Ectodermal cell (in vitro differentiated cells): ENCODE measurements at regions not wholly inside any gene's neighbourhood (a gene's known extent, or its start where the extent isn't known, plus 50 kb on each side); places are given as distances from the start of the nearest gene placed in this dataset.
A peak's percentile ranks its signal among the peaks of the same experiment; 100 is the strongest.
"Not testable (repeated sequence)": the region's sequence is repeated elsewhere in the genome, so short reads cannot be mapped to it uniquely, and the experiment has no call there.

Experiments used
- H3K27ac ChIP-seq: 2 replicates; pipeline ENCODE4 v1.7.0; 2013; ENCODE audit warnings: mild to moderate bottlenecking, low read depth, low read length; ENCODE audit not compliant: insufficient read depth, poor library complexity, severe bottlenecking
- H3K27me3 ChIP-seq: 2 replicates; pipeline ENCODE4 v1.7.0; 2013; ENCODE audit warnings: mild to moderate bottlenecking, low read length; ENCODE audit not compliant: insufficient read depth, control insufficient read depth, poor library complexity, severe bottlenecking
- H3K36me3 ChIP-seq: one replicate; pipeline ENCODE4 v1.7.0; 2013; ENCODE audit warnings: low read length; ENCODE audit not compliant: control insufficient read depth, insufficient read depth
- H3K4me1 ChIP-seq: one replicate; pipeline ENCODE4 v1.7.0; 2013; ENCODE audit warnings: low read length; ENCODE audit not compliant: control insufficient read depth, insufficient read depth
- H3K4me3 ChIP-seq: 2 replicates; pipeline ENCODE4 v1.7.0; 2013; ENCODE audit warnings: low read depth, low read length, control low read depth; ENCODE audit not compliant: insufficient read depth
- H3K9me3 ChIP-seq: 2 replicates; pipeline ENCODE4 v1.7.0; 2013; ENCODE audit warnings: mild to moderate bottlenecking, low read length, moderate library complexity; ENCODE audit not compliant: control insufficient read depth
- WGBS, 2 experiments: methylation state at CpG; one replicate each; pipeline ENCODE4 v1.1.7; 2013; ENCODE audit warnings: missing lambda C conversion rate in 2 of 2; 5-methylcytosine and 5-hydroxymethylcytosine counted together

DNA sequence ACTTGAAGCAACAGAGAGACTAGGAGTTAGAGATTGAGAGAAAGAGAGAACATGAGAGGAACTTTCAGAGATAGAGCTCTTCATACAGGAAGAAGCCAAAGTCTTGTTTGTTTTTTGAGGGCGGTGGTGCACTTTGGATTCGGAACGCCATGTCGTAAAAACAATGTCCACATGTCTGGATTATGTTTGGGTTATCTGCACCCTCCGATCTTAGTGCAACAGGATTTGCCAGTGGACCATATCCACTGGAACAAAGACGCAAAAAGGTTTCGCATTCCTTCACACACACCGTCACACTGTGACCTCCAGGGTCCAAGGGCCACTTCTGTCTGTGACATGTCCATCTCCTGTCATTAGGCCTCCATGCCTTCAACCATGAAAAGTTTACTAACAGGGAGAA, 141.8 kb upstream of the ATP11B start:
- no peak overlapping the region for H3K27ac ChIP-seq
- H3K27me3 ChIP-seq, result no peaks in the 10 kb centered on the region
- no peaks in the 10 kb centered on the region for H3K9me3 ChIP-seq
- no peak overlapping the region for H3K4me3 ChIP-seq
- no peaks in the 10 kb centered on the region for H3K36me3 ChIP-seq
- 94 to 96% methylated on average over 8 of the region's 8 CpGs for WGBS, 2 experiments
- no peaks in the 10 kb centered on the region for H3K4me1 ChIP-seq

DNA sequence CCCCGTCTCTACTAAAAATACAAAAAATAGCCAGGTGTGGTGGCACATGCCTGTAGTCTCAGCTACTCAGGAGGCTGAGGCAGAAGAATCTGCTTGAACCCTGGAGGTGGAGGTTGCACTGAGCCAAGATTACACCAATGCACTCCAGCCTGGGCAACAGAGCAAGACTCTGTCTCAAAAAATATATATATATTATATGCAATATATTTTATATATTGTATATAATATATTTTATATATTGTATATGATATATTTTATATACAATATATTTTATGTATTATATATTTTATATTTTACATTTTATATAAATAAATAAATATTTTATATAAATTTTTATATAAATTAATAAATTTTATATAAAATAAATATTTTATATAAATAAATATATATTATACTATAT, 140.2 kb upstream of the ATP11B start:
- not testable (repeated sequence) for H3K36me3 ChIP-seq, H3K4me3 ChIP-seq, H3K9me3 ChIP-seq, H3K27ac ChIP-seq, H3K27me3 ChIP-seq, H3K4me1 ChIP-seq
- WGBS, 2 experiments, result 92 to 100% methylated on average over 1 of the region's 1 CpG

DNA sequence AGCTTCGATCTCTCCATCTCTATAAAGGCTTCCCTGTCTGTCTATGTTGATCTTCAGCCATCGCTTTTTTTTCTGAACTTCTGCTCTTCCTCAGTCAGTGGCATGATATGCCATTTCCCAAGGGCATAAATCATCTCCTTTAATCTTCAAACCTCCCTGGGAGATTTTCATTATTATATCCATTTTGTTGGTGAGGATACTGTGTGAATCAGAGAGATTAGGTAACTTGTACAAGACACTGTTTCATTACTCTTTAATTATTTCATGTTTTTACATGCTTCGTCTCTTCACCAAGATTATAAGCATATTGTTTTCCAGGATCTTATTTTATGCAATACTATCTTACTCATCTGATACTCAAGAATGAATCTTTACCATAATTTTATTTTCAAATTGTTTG, 124.8 kb upstream of the ATP11B start:
- H3K36me3 ChIP-seq, result no peaks in the 10 kb centered on the region
- no peak overlapping the region for H3K27ac ChIP-seq
- H3K27me3 ChIP-seq, result no peaks in the 10 kb centered on the region
- WGBS, 2 experiments, result 90 to 95% methylated on average over 3 of the region's 3 CpGs
- no peak overlapping the region for H3K4me3 ChIP-seq
- no peaks in the 10 kb centered on the region for H3K4me1 ChIP-seq
- no peaks in the 10 kb centered on the region for H3K9me3 ChIP-seq

DNA sequence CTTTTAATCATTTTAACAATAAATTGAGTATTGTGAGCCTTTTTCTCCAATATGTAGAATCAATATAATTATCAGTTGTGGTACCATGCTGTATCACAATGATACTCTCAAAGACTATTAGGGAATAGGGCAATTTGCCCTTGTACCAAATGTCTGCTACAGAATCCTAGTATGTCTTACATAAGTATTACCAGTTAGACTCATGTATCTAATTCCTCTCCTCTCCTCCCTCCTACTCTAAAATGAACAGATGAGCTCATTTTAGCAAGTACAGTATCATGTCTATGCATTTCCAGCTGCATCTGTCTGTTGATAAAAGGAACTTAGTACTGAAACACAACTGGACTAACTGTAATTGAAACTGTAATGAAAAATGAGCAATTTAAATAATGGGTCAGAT, 124.3 kb upstream of the ATP11B start:
- H3K27me3 ChIP-seq, result no peaks in the 10 kb centered on the region
- H3K9me3 ChIP-seq, result no peaks in the 10 kb centered on the region
- H3K4me1 ChIP-seq, result no peaks in the 10 kb centered on the region
- no peaks in the 10 kb centered on the region for H3K36me3 ChIP-seq
- no peak overlapping the region for H3K27ac ChIP-seq
- no peak overlapping the region for H3K4me3 ChIP-seq

DNA sequence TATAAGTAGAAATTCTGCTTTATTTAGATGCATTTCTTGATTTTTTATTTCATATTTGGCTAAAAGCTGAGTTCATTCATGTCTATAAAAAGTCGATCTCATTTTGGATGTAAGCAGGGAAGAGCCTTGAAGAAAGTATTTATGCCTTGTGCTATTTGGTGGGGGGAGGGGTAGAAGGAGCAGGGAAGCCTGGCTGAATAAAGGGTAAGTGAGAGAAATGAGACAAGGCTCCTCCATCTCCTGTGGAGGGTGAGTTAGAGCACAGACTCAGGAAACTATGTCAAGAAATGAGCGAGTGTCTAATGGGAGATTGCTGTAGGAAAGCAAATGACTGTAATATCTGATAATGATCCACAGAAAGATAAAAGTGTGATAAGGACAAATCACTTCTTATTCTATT, 121.8 kb upstream of the ATP11B start:
- Histone ChIP-seq H3K4me1 (no peaks in the 10 kb centered on the region), H3K36me3 (no peaks in the 10 kb centered on the region), H3K27me3 (no peaks in the 10 kb centered on the region), H3K27ac (no peak overlapping the region), H3K4me3 (no peak overlapping the region), H3K9me3 (no peaks in the 10 kb centered on the region)
- WGBS, 2 experiments, result 73 to 91% methylated on average over 2 of the region's 2 CpGs

DNA sequence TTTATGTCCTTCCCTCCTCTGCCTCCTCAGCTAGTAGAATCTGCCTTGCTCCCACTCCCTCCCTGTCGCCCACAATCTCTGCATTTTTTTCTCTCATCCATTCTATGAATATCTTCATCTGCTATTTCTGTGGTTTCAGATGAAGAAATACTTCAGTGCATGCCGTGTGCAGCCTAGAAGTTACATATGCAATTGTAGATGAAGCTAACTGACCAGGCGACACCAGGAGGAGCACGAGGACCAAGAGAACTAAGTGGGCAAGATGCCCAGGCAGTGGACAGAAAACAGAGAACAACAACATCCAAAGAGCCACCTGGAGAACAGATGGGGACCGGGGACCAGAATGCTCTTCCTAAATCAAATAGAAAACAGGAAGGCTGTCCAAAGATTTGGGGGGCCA, 121.4 kb upstream of the ATP11B start:
- Histone ChIP-seq H3K4me1 (no peaks in the 10 kb centered on the region), H3K4me3 (no peak overlapping the region), H3K27me3 (no peaks in the 10 kb centered on the region), H3K9me3 (no peaks in the 10 kb centered on the region), H3K27ac (no peak overlapping the region), H3K36me3 (no peaks in the 10 kb centered on the region)
- 82 to 93% methylated on average over 5 of the region's 5 CpGs for WGBS, 2 experiments

DNA sequence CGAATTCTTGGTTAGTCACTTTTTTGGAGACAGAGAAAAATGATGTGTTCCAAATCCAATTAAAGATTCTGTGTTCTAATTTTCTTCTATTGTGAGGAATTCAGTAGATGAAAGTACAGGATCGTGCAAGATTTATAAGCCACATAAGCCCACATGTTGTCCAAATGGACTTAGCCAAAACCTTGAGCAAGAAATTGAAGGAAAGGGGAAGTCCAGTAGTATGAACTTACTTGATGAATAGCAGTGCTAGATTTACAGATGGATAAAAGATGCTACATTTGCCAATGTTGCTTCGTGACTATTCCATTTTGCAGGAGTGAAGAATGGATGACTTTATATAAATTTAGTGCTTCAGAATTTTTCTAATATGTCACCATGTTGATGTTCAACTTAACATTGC, 120.0 kb upstream of the ATP11B start:
- Histone ChIP-seq H3K4me3 (no peak overlapping the region), H3K36me3 (no peaks in the 10 kb centered on the region), H3K9me3 (no peaks in the 10 kb centered on the region), H3K27me3 (no peaks in the 10 kb centered on the region), H3K4me1 (no peaks in the 10 kb centered on the region), H3K27ac (no peak overlapping the region)
- WGBS, 2 experiments, result 91 to 96% methylated on average over 3 of the region's 3 CpGs

DNA sequence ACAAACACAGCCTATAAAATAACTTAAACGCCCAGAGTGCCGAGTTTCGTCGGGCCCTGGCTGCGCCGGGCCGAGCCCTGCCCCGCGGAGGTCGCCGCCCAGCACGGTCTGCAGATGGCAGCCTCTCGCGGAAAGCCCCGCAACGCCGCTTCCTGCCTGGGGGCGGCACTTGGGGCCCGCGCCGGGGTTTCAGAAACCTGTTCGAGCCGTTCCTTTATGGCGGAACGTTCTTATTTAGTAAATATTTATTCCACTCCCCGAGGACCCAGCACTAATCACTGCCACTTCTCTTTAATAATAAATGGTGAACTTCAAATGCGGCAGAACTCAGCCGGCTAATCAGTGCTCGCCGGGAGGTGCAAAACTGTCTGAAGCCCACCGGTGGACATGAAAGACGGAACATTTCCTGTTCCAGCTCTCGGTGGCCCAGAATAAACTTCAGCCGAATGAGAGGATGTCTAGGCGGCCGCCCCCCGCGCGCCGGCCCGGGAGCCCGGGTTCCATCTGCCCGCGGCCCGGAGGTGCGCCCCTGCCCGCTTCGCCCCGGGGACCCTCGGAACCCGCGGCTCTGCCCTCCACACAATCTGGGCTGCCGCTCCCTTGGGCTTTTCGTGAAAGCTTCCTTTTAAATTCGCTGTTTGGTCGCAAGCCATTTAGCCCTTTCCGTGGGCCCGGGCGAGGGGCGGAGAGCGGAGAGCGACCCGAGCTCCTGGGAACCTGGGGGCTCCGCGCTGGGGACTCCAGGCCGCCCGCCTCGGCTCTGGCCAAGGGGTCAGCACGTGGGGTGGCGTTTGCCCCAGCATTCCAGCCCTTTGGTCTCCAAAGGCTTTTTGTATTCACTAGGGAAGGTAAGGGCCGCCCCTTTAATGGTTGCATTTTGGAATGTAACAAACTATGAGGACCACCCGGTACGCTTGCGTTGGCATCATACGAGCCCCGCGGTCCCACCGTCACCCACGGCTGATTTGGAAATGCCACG, 110.8 kb upstream of the ATP11B start:
- H3K4me3 ChIP-seq, result peak overlapping the region; percentile 32
- H3K27me3 ChIP-seq, result no peaks in the 10 kb centered on the region
- peaks cover 4% of the 10 kb centered on the region for H3K4me1 ChIP-seq
- no peak overlapping the region for H3K27ac ChIP-seq
- 2% methylated on average over 75 to 80 of the region's 80 CpGs for whole genome bisulfite sequencing, 2 experiments
- no peaks in the 10 kb centered on the region for H3K36me3 ChIP-seq
- no peaks in the 10 kb centered on the region for H3K9me3 ChIP-seq

DNA sequence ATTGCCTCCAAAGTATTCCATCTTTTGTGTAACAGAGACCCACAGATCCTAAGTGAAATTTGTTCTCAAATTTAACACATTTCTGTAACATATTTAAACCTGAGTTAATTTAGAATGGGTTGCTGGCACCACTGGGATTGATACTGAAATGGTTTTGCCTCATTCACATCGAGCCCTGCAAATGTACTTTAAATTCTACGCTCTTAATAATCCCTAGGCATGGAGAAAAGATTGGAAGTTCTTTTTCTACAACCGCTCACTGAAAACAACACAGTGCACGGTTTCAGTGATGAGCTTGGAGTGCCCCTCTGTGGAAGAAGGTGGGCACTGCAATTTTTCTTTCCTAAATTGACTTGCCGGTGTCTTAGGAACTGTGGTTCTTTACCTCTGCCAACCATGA, 109.9 kb upstream of the ATP11B start:
- no peak overlapping the region for H3K27ac ChIP-seq
- 9 to 11% methylated on average over 5 of the region's 5 CpGs for WGBS, 2 experiments
- H3K27me3 ChIP-seq, result no peaks in the 10 kb centered on the region
- H3K36me3 ChIP-seq, result no peaks in the 10 kb centered on the region
- H3K9me3 ChIP-seq, result no peaks in the 10 kb centered on the region
- H3K4me1 ChIP-seq, result peaks cover 4% of the 10 kb centered on the region
- no peak overlapping the region for H3K4me3 ChIP-seq

DNA sequence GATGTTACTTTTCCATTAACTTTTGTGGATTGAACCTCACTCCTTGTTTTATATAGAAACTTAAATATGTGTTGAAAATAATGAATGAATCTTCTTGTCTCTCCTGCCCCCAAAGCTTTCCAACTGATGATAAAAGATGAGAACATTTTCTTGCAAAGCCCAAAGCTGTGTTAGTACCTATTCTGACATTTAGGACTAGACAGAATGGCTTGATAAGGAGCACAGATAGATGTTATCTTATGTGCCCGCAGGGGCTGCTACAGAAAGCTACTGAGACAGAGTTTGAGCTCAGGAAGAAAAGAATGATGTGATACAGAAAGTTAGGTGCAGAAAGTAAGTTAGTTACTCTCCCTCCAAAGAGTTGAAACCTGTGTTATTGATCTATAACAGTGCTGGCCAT, 109.4 kb upstream of the ATP11B start:
- H3K36me3 ChIP-seq, result no peaks in the 10 kb centered on the region
- no peak overlapping the region for H3K4me3 ChIP-seq
- 27 to 41% methylated on average over 1 of the region's 1 CpG for WGBS, 2 experiments
- no peak overlapping the region for H3K27ac ChIP-seq
- H3K9me3 ChIP-seq, result no peaks in the 10 kb centered on the region
- peaks cover 4% of the 10 kb centered on the region for H3K4me1 ChIP-seq
- H3K27me3 ChIP-seq, result no peaks in the 10 kb centered on the region
